ENCODE measurements at regions not wholly inside any gene's neighbourhood (a gene's known extent, or its start where the extent isn't known, plus 50 kb on each side); places are given as distances from the start of the nearest gene placed in this dataset.

GRCh38 chr1:232376632-232377493 lies 253.1 kb downstream of the SIPA1L2 start:
- TF ChIP-seq EZH2 (IDR thresholded peaks at IDR 0.05; ENCODE audit: borderline replicate concordance, low read depth, low read length, poor library complexity, severe bottlenecking), result no peak
- TF ChIP-seq, protein P1, sequence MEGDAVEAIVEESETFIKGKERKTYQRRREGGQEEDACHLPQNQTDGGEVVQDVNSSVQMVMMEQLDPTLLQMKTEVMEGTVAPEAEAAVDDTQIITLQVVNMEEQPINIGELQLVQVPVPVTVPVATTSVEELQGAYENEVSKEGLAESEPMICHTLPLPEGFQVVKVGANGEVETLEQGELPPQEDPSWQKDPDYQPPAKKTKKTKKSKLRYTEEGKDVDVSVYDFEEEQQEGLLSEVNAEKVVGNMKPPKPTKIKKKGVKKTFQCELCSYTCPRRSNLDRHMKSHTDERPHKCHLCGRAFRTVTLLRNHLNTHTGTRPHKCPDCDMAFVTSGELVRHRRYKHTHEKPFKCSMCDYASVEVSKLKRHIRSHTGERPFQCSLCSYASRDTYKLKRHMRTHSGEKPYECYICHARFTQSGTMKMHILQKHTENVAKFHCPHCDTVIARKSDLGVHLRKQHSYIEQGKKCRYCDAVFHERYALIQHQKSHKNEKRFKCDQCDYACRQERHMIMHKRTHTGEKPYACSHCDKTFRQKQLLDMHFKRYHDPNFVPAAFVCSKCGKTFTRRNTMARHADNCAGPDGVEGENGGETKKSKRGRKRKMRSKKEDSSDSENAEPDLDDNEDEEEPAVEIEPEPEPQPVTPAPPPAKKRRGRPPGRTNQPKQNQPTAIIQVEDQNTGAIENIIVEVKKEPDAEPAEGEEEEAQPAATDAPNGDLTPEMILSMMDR (conservative IDR thresholded peaks at IDR 0.05; ENCODE audit: low read depth, low read length), result no peak
- Histone ChIP-seq H3K27ac (ENCODE audit: low read depth, low read length, poor library complexity, severe bottlenecking) (no peak overlapping the region), H3K36me3 (ENCODE audit: insufficient read depth, low read length, poor library complexity, severe bottlenecking) (no peaks in the 10 kb centered on the region), H3K4me3 (ENCODE audit: low read depth, low read length, poor library complexity, severe bottlenecking) (no peak overlapping the region), H3K4me1 (ENCODE audit: insufficient read depth, low read length, poor library complexity, severe bottlenecking) (no peaks in the 10 kb centered on the region), H3K27me3 (replicated peaks; ENCODE audit: insufficient read depth, low read depth, low read length, poor library complexity) (no peaks in the 10 kb centered on the region), H3K9me3 (ENCODE audit: low read depth, low read length, poor library complexity, severe bottlenecking) (no peaks in the 10 kb centered on the region)
- CTCF ChIA-PET, result no interaction called here
- no peak for DNase-seq (ENCODE audit: low spot score)
- BruUV-seq (replicated peaks), result no TSS peak
- POLR2A ChIA-PET (ENCODE audit: low non-redundant PET), result no interaction called here
- intact Hi-C loops (cut with micrococcal nuclease; ENCODE audit: unreplicated experiment), result no loop called here

DNA sequence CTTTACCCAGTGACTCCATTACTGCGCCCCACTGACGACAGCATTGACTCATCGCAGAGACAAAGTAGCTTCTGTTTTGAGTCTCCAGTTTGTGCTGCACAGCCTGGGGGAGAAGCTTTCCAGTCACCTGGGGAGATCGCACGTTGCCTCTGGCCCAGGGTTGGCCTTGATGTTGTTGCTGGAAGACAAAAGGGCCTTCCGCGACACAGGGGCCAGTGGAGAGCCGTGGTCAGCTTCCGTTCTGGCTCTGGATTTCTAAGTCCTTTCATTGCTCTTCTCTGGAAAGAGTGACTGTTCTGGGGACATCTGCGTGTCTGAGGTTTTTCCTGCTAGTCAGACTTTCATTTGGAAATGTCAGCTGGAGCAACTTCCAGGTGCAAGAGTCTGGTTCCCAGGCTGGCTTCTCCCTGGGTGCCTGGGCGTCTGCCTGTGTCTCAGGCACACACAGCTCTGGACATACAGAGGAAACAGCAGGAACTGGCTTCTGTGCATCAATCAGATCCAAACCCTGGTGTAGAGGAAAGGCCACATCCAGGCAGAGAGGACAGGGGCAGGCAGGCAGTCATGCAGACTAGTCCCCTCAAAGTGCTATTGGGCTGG lies 257.0 kb downstream of the SIPA1L2 start:
- Histone ChIP-seq H3K27ac (ENCODE audit: low read depth, low read length, poor library complexity, severe bottlenecking) (no peak overlapping the region), H3K27me3 (replicated peaks; ENCODE audit: insufficient read depth, low read depth, low read length, poor library complexity) (no peaks in the 10 kb centered on the region), H3K36me3 (ENCODE audit: insufficient read depth, low read length, poor library complexity, severe bottlenecking) (no peaks in the 10 kb centered on the region), H3K4me3 (ENCODE audit: low read depth, low read length, poor library complexity, severe bottlenecking) (no peak overlapping the region), H3K4me1 (ENCODE audit: insufficient read depth, low read length, poor library complexity, severe bottlenecking) (no peaks in the 10 kb centered on the region), H3K9me3 (ENCODE audit: low read depth, low read length, poor library complexity, severe bottlenecking) (no peaks in the 10 kb centered on the region)
- CTCF ChIA-PET, result no interaction called here
- BruUV-seq (replicated peaks), result no TSS peak
- no peak for DNase-seq (ENCODE audit: low spot score)
- POLR2A ChIA-PET (ENCODE audit: low non-redundant PET), result no interaction called here
- TF ChIP-seq, protein P1 (conservative IDR thresholded peaks at IDR 0.05; ENCODE audit: low read depth, low read length), result no peak
- TF ChIP-seq EZH2 (IDR thresholded peaks at IDR 0.05; ENCODE audit: borderline replicate concordance, low read depth, low read length, poor library complexity, severe bottlenecking), result no peak
- intact Hi-C loops (cut with micrococcal nuclease; ENCODE audit: unreplicated experiment), result no loop called here

GRCh38 chr1:232372431-232372830 lies 257.5 kb downstream of the SIPA1L2 start:
- Histone ChIP-seq H3K27me3 (replicated peaks; ENCODE audit: insufficient read depth, low read depth, low read length, poor library complexity) (no peaks in the 10 kb centered on the region), H3K4me3 (ENCODE audit: low read depth, low read length, poor library complexity, severe bottlenecking) (no peak overlapping the region), H3K27ac (ENCODE audit: low read depth, low read length, poor library complexity, severe bottlenecking) (no peak overlapping the region), H3K36me3 (ENCODE audit: insufficient read depth, low read length, poor library complexity, severe bottlenecking) (no peaks in the 10 kb centered on the region), H3K4me1 (ENCODE audit: insufficient read depth, low read length, poor library complexity, severe bottlenecking) (no peaks in the 10 kb centered on the region), H3K9me3 (ENCODE audit: low read depth, low read length, poor library complexity, severe bottlenecking) (no peaks in the 10 kb centered on the region)
- no peak for TF ChIP-seq EZH2 (IDR thresholded peaks at IDR 0.05; ENCODE audit: borderline replicate concordance, low read depth, low read length, poor library complexity, severe bottlenecking)
- TF ChIP-seq, protein P1 (conservative IDR thresholded peaks at IDR 0.05; ENCODE audit: low read depth, low read length), result no peak
- no TSS peak for BruUV-seq (replicated peaks)
- POLR2A ChIA-PET (ENCODE audit: low non-redundant PET), result no interaction called here
- DNase-seq (ENCODE audit: low spot score), result no peak
- intact Hi-C loops (cut with micrococcal nuclease; ENCODE audit: unreplicated experiment), result no loop called here
- CTCF ChIA-PET, result no interaction called here
